ENCODE measurements at regions not wholly inside any gene's neighbourhood (a gene's known extent, or its start where the extent isn't known, plus 50 kb on each side); places are given as distances from the start of the nearest gene placed in this dataset.

GRCh38 chr6:108734271-108734922, 113.8 kb upstream of the ARMC2 start:
- no peak for DNase-seq (ENCODE audit: low spot score in 2 of 2)
- intact Hi-C loops (cut with DNase I; ENCODE audit: low total_unique reads), result no loop called here
- Histone ChIP-seq H3K4me3 (no peak overlapping the region), H3K27ac (no peak overlapping the region), H3K27me3 (no peaks in the 10 kb centered on the region), H3K4me1 (peaks cover 0 to 5% of the 10 kb centered on the region in 2 donors), H3K9me3 (no peaks in the 10 kb centered on the region), H3K36me3 (no peaks in the 10 kb centered on the region)
- no peak for TF ChIP-seq POLR2AphosphoS5 (IDR thresholded peaks at IDR 0.05)
- no peak for TF ChIP-seq POLR2A (IDR thresholded peaks at IDR 0.05)
- TF ChIP-seq CTCF (IDR thresholded peaks at IDR 0.05), result no peak

GRCh38 chr6:108735310-108736001, 112.8 kb upstream of the ARMC2 start:
- no peaks in the 10 kb centered on the region for H3K27me3 ChIP-seq
- H3K4me1 ChIP-seq, result peaks cover 0 to 4% of the 10 kb centered on the region in 2 donors
- H3K36me3 ChIP-seq, result no peaks in the 10 kb centered on the region
- H3K4me3 ChIP-seq, result no peak overlapping the region
- no peak overlapping the region for H3K27ac ChIP-seq
- DNase-seq (ENCODE audit: low spot score in 2 of 2), result no peak
- H3K9me3 ChIP-seq, result no peaks in the 10 kb centered on the region
- intact Hi-C loops (cut with DNase I; ENCODE audit: low total_unique reads), result no loop called here
- no peak for TF ChIP-seq POLR2A (IDR thresholded peaks at IDR 0.05)
- TF ChIP-seq POLR2AphosphoS5 (IDR thresholded peaks at IDR 0.05), result no peak
- TF ChIP-seq CTCF (IDR thresholded peaks at IDR 0.05), result no peak

GRCh38 chr6:108736002-108736361, 112.2 kb upstream of the ARMC2 start:
- no peaks in the 10 kb centered on the region for H3K4me1 ChIP-seq
- H3K9me3 ChIP-seq, result no peaks in the 10 kb centered on the region
- TF ChIP-seq CTCF (IDR thresholded peaks at IDR 0.05), result no peak
- no peak for TF ChIP-seq POLR2A (IDR thresholded peaks at IDR 0.05)
- no peak overlapping the region for H3K4me3 ChIP-seq
- intact Hi-C loops (cut with DNase I; ENCODE audit: low total_unique reads), result no loop called here
- H3K36me3 ChIP-seq, result no peaks in the 10 kb centered on the region
- DNase-seq (ENCODE audit: low spot score in 2 of 2), result no peak
- no peak overlapping the region for H3K27ac ChIP-seq
- H3K27me3 ChIP-seq, result no peaks in the 10 kb centered on the region

GRCh38 chr6:108736832-108737231, 111.4 kb upstream of the ARMC2 start:
- no peaks in the 10 kb centered on the region for H3K27me3 ChIP-seq
- no peak overlapping the region for H3K4me3 ChIP-seq
- H3K9me3 ChIP-seq, result no peaks in the 10 kb centered on the region
- no peak for DNase-seq (ENCODE audit: low spot score in 2 of 2)
- TF ChIP-seq POLR2A (IDR thresholded peaks at IDR 0.05) (no peak), CTCF (IDR thresholded peaks at IDR 0.05) (no peak), POLR2AphosphoS5 (IDR thresholded peaks at IDR 0.05) (no peak)
- no peaks in the 10 kb centered on the region for H3K4me1 ChIP-seq
- intact Hi-C loops (cut with DNase I; ENCODE audit: low total_unique reads), result no loop called here
- no peak overlapping the region for H3K27ac ChIP-seq
- H3K36me3 ChIP-seq, result no peaks in the 10 kb centered on the region
